ENCODE measurements at regions not wholly inside any gene's neighbourhood (a gene's known extent, or its start where the extent isn't known, plus 50 kb on each side); places are given as distances from the start of the nearest gene placed in this dataset.

GRCh38 chr3:177569875-177570657, 372.8 kb upstream of the TBL1XR1 start:
- no peak for TF ChIP-seq RAD21 (CRISPR knock-in tag; IDR thresholded peaks at IDR 0.05)
- no peak for TF ChIP-seq SRF (IDR thresholded peaks at IDR 0.05; ENCODE audit: low read depth, low read length)
- no peak for TF ChIP-seq EZH2 (conservative IDR thresholded peaks at IDR 0.05; ENCODE audit: low read depth, low read length)
- TF ChIP-seq FOSL2 (CRISPR knock-in tag; IDR thresholded peaks at IDR 0.05) = no peak
- TF ChIP-seq GABPB1 (CRISPR knock-in tag; IDR thresholded peaks at IDR 0.05) = no peak
- TF ChIP-seq PBX3 (CRISPR knock-in tag; IDR thresholded peaks at IDR 0.05; ENCODE audit: borderline replicate concordance) = no peak
- TF ChIP-seq HOXA7 (CRISPR knock-in tag; IDR thresholded peaks at IDR 0.05) = no peak
- TF ChIP-seq ZSCAN29 (CRISPR knock-in tag; conservative IDR thresholded peaks at IDR 0.05) = no peak
- no peak for TF ChIP-seq NFE2L2 (IDR thresholded peaks at IDR 0.05; ENCODE audit: low read length)
- no peak for TF ChIP-seq CTCF (CRISPR knock-in tag; IDR thresholded peaks at IDR 0.05)
- TF ChIP-seq SRSF9 (IDR thresholded peaks at IDR 0.05; ENCODE audit: borderline replicate concordance, insufficient read depth, low read depth, low read length, poor library complexity, severe bottlenecking) = no peak
